B cell (primary cell): ENCODE measurements at regions not wholly inside any gene's neighbourhood (a gene's known extent, or its start where the extent isn't known, plus 50 kb on each side); places are given as distances from the start of the nearest gene placed in this dataset.

Experiments
- EZH2 ChIP-seq: IDR thresholded peaks from 2 replicates; pipeline ENCODE4 v1.6.1; 2012; ENCODE audit warnings: borderline replicate concordance, low read depth, mild to moderate bottlenecking, moderate library complexity, low read length; ENCODE audit not compliant: insufficient read depth, poor library complexity, severe bottlenecking
- TF ChIP-seq, protein P1 (sequence below): fragments of 200-600 bp; IDR thresholded peaks from one replicate; pipeline ENCODE4 v1.8.0; 2022; ENCODE audit warnings: antibody characterized with exemption, mild to moderate bottlenecking

DNA sequence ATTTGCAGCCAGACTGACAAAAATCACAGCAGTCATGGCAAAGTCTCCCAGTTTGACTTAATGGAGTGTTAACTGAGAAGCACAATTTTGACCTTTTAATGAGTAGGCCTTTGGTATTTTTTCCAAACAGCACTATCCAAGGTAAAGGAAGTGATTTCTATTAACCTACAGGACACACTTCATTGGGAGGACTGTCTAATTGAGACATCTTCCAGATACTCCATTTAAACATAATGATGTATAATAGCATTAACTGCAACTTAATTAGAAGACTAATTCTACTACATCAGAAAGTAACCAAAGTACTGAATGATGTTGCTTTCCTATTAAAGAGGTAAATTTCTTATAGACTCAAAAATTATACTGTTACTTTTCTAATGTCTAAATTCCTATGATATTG is 61.1 kb downstream of the TWIST1 start:
- TF ChIP-seq, protein P1, sequence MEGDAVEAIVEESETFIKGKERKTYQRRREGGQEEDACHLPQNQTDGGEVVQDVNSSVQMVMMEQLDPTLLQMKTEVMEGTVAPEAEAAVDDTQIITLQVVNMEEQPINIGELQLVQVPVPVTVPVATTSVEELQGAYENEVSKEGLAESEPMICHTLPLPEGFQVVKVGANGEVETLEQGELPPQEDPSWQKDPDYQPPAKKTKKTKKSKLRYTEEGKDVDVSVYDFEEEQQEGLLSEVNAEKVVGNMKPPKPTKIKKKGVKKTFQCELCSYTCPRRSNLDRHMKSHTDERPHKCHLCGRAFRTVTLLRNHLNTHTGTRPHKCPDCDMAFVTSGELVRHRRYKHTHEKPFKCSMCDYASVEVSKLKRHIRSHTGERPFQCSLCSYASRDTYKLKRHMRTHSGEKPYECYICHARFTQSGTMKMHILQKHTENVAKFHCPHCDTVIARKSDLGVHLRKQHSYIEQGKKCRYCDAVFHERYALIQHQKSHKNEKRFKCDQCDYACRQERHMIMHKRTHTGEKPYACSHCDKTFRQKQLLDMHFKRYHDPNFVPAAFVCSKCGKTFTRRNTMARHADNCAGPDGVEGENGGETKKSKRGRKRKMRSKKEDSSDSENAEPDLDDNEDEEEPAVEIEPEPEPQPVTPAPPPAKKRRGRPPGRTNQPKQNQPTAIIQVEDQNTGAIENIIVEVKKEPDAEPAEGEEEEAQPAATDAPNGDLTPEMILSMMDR: no peak
- no peak for TF ChIP-seq EZH2
